Ovary (tissue), 3 donors: ENCODE measurements at regions not wholly inside any gene's neighbourhood (a gene's known extent, or its start where the extent isn't known, plus 50 kb on each side); places are given as distances from the start of the nearest gene placed in this dataset.
"Not testable (repeated sequence)": the region's sequence is repeated elsewhere in the genome, so short reads cannot be mapped to it uniquely, and the experiment has no call there.

ENCODE experiments used
- EP300 ChIP-seq: sonication (generic); formaldehyde crosslinking; IDR thresholded peaks from one replicate; pipeline ENCODE4 v1.6.1; 2017; ENCODE audit warnings: antibody characterized with exemption
- TF ChIP-seq, protein P1 (sequence below), 3 donors: fragments of 450-650 bp in 2 of 3; fragments of 200-600 bp in 1 of 3; IDR thresholded peaks; one replicate each; pipeline versions ENCODE4 v1.5.1 to v1.8.0; 2016 to 2022; ENCODE audit warnings: antibody characterized with exemption in 3 of 3, mild to moderate bottlenecking in 1 of 3
- donor health status: DM: no; HTN: no; CAD: no.

DNA sequence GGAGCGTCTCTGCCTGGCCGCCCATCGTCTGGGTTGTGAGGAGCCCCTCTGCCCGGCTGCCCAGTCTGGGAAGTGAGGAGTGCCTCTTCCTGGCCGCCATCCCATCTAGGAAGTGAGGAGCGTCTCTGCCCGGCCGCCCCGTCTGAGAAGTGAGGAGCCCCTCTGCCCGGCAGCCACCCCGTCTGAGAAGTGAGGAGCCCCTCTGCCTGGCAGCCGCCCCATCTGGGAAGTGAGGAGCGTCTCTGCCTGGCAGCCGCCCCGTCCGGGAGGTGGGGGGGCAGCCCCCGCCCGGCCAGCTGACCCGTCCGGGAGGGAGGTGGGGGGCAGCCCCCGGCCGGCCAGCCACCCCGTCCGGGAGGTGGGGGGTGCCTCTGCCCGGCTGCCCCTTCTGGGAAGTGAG is 108.5 kb downstream of the SOX14 start:
- TF ChIP-seq, protein P1, sequence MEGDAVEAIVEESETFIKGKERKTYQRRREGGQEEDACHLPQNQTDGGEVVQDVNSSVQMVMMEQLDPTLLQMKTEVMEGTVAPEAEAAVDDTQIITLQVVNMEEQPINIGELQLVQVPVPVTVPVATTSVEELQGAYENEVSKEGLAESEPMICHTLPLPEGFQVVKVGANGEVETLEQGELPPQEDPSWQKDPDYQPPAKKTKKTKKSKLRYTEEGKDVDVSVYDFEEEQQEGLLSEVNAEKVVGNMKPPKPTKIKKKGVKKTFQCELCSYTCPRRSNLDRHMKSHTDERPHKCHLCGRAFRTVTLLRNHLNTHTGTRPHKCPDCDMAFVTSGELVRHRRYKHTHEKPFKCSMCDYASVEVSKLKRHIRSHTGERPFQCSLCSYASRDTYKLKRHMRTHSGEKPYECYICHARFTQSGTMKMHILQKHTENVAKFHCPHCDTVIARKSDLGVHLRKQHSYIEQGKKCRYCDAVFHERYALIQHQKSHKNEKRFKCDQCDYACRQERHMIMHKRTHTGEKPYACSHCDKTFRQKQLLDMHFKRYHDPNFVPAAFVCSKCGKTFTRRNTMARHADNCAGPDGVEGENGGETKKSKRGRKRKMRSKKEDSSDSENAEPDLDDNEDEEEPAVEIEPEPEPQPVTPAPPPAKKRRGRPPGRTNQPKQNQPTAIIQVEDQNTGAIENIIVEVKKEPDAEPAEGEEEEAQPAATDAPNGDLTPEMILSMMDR (IDR thresholded peaks at IDR 0.05) = not testable (repeated sequence)
- not testable (repeated sequence) for TF ChIP-seq EP300
